Thymus (tissue), 11 donors: ENCODE measurements at regions not wholly inside any gene's neighbourhood (a gene's known extent, or its start where the extent isn't known, plus 50 kb on each side); places are given as distances from the start of the nearest gene placed in this dataset.

ENCODE experiments used
- DNase-seq, 9 donors: peaks; one replicate each; pipeline ENCODE4 v3.0.0-alpha.2; 2013; ENCODE audit warnings: low spot score in 9 of 9, low read depth in 6 of 9, missing footprints in 1 of 9
- H3K27ac ChIP-seq, 2 donors: one replicate each; pipeline ENCODE4 v1.5.1; 2013; ENCODE audit warnings: control low read depth in 1 of 2, low read depth in 1 of 2, low read length in 1 of 2, mild to moderate bottlenecking in 1 of 2, moderate library complexity in 1 of 2
- H3K27me3 ChIP-seq, 2 donors: one replicate each; pipeline ENCODE4 v1.5.1; 2013; ENCODE audit warnings: low read length in 1 of 2; ENCODE audit not compliant: control insufficient read depth in 2 of 2, insufficient read depth in 1 of 2
- H3K36me3 ChIP-seq, 2 donors: one replicate each; pipeline ENCODE4 v1.5.1; 2013; ENCODE audit warnings: low read length in 1 of 2, mild to moderate bottlenecking in 1 of 2, moderate library complexity in 1 of 2; ENCODE audit not compliant: control insufficient read depth in 2 of 2, insufficient read depth in 2 of 2
- H3K4me1 ChIP-seq, 2 donors: one replicate each; pipeline ENCODE4 v1.5.1; 2013; ENCODE audit warnings: low read length in 2 of 2; ENCODE audit not compliant: control insufficient read depth in 2 of 2, insufficient read depth in 2 of 2
- H3K4me3 ChIP-seq, 2 donors: one replicate each; pipeline ENCODE4 v1.5.1; 2013; ENCODE audit warnings: low read length in 2 of 2, control low read depth in 1 of 2, mild to moderate bottlenecking in 1 of 2
- H3K9me3 ChIP-seq, 2 donors: one replicate each; pipeline ENCODE4 v1.5.1; 2013; ENCODE audit warnings: low read length in 1 of 2, mild to moderate bottlenecking in 1 of 2; ENCODE audit not compliant: control insufficient read depth in 2 of 2, insufficient read depth in 1 of 2
- WGBS: extraction: QIAGEN DNeasy Blood & Tissue Kit; methylation state at CpG from one replicate; pipeline ENCODE4 v1.1.7; 2013; 5-methylcytosine and 5-hydroxymethylcytosine counted together
- donor health status: healthy.

- 81% methylated on average over 9 of the region's 9 CpGs for WGBS
- DNase-seq, result no peak
- Histone ChIP-seq H3K27me3 (no peaks in the 10 kb centered on the region), H3K4me3 (no peak overlapping the region), H3K36me3 (no peaks in the 10 kb centered on the region), H3K27ac (no peak overlapping the region), H3K9me3 (no peaks in the 10 kb centered on the region), H3K4me1 (no peaks in the 10 kb centered on the region)
Measured at GRCh38 chr3:182129740-182130139, 418.0 kb downstream of the SOX2 start.

GRCh38 chr3:182133752-182134151 is 422.0 kb downstream of the SOX2 start:
- Histone ChIP-seq H3K9me3 (no peaks in the 10 kb centered on the region), H3K4me1 (no peaks in the 10 kb centered on the region), H3K27me3 (no peaks in the 10 kb centered on the region), H3K36me3 (no peaks in the 10 kb centered on the region), H3K27ac (no peak overlapping the region), H3K4me3 (no peak overlapping the region)
- WGBS, result 90% methylated on average over 2 of the region's 2 CpGs
- DNase-seq, result no peak

GRCh38 chr3:182135056-182135455 is 423.3 kb downstream of the SOX2 start:
- 82% methylated on average over 2 of the region's 2 CpGs for WGBS
- Histone ChIP-seq H3K27me3 (no peaks in the 10 kb centered on the region), H3K27ac (no peak overlapping the region), H3K9me3 (no peaks in the 10 kb centered on the region), H3K36me3 (no peaks in the 10 kb centered on the region), H3K4me3 (no peak overlapping the region), H3K4me1 (no peaks in the 10 kb centered on the region)
- DNase-seq, result no peak

DNA sequence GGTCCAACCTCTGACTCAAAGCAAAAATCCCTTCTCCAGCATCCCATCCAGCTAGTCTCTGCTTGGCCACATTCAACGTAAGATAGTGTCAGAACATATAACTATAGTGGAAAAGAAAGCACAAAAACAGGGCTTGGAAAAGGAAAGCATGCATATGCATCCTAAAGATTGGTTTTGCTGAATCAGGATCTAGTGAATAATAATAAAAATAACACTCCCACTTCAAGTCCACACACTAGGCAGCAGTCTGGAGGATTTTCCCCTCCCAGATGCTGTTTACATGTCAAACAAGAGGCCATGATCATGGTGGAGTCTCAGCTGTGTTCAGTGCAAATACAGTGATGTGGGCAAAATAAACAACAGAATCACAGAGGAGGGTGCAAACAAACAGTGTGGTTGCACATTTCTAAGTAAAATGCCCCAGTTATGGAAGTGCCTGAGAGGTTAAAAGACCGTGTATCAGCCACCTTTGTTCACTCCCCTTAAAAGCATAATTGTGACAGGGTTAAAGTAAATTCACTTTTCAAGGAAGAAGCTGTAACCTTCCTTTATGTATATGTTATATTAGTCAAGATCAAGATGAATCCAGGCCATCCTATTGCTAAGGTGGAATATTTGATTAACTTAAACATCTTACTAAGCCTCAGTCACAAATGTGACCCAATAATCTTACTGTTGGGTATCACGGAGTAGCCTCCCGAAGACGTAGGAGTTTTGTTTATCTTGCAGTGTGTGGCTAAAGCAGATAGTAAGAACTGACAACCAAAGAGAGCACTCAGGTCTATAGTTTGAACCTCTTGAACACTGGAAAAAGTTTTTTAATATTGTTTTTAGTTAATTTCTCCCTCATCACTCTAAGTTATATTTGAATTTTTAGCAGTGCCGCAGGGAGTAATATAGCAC is 424.5 kb downstream of the SOX2 start:
- Histone ChIP-seq H3K27ac (no peak overlapping the region), H3K9me3 (no peaks in the 10 kb centered on the region), H3K4me3 (no peak overlapping the region), H3K36me3 (no peaks in the 10 kb centered on the region), H3K4me1 (no peaks in the 10 kb centered on the region), H3K27me3 (no peaks in the 10 kb centered on the region)
- WGBS, result 91% methylated on average over 6 of the region's 6 CpGs
- no peak for DNase-seq

- H3K27ac ChIP-seq, result no peak overlapping the region
- H3K4me1 ChIP-seq, result no peaks in the 10 kb centered on the region
- H3K36me3 ChIP-seq, result no peaks in the 10 kb centered on the region
- no peaks in the 10 kb centered on the region for H3K9me3 ChIP-seq
- no peaks in the 10 kb centered on the region for H3K27me3 ChIP-seq
- H3K4me3 ChIP-seq, result no peak overlapping the region
- 76% methylated on average over 1 of the region's 1 CpG for WGBS
- DNase-seq, result no peak
Measured at GRCh38 chr3:182138393-182138792, 426.7 kb downstream of the SOX2 start.

GRCh38 chr3:182139627-182140357 is 428.1 kb downstream of the SOX2 start:
- no peaks in the 10 kb centered on the region for H3K27me3 ChIP-seq
- no peak for DNase-seq
- H3K36me3 ChIP-seq, result no peaks in the 10 kb centered on the region
- no peak overlapping the region for H3K4me3 ChIP-seq
- H3K4me1 ChIP-seq, result no peaks in the 10 kb centered on the region
- WGBS, result 87% methylated on average over 7 of the region's 7 CpGs
- no peaks in the 10 kb centered on the region for H3K9me3 ChIP-seq
- H3K27ac ChIP-seq, result no peak overlapping the region

DNA sequence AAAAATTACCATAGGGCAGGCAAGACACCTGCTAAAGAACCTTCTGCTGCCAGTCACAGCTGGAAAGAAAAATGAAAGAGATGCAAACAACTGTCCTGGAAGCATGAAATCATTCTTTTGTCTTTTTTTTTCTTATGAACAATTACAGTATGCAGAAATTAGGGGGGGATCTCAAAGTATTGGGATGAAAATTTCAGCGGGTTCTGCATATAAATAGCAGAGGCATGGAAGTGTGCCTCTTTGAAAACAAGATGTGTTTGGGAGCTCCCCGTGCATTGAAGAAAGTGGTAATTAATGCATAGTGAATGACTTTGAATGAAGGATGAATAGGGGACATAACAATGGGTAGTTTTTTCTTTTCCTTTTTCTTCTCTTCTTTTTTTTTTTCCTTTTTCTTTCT is 431.2 kb downstream of the SOX2 start:
- Histone ChIP-seq H3K27ac (no peak overlapping the region), H3K27me3 (no peaks in the 10 kb centered on the region), H3K4me3 (no peak overlapping the region), H3K9me3 (no peaks in the 10 kb centered on the region), H3K4me1 (no peaks in the 10 kb centered on the region), H3K36me3 (no peaks in the 10 kb centered on the region)
- WGBS, result 26% methylated on average over 2 of the region's 2 CpGs
- DNase-seq, result no peak

GRCh38 chr3:182143903-182144302 is 432.2 kb downstream of the SOX2 start:
- Histone ChIP-seq H3K4me1 (no peaks in the 10 kb centered on the region), H3K9me3 (no peaks in the 10 kb centered on the region), H3K4me3 (no peak overlapping the region), H3K27me3 (no peaks in the 10 kb centered on the region), H3K27ac (no peak overlapping the region), H3K36me3 (no peaks in the 10 kb centered on the region)
- 86% methylated on average over 2 of the region's 2 CpGs for WGBS
- DNase-seq, result no peak

DNA sequence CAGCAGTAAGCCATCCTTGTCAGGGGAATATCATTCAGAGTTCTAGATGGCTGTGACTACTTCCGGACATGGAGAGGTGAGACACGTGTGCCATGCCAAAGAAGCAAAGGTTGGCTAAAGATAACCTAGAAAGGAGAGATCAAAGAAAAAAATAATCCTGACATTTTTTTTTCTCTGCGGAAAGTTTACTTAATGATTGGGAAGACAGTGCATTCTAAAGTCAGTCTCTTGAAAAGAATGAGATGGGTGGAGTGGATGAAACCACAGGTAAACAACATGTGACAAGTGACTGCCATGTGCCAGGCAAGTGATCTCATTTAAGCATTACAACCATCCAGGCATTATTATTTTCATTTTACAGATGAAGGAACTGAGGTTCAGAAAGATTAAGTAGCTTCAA is 436.6 kb downstream of the SOX2 start:
- Histone ChIP-seq H3K27me3 (no peaks in the 10 kb centered on the region), H3K9me3 (no peaks in the 10 kb centered on the region), H3K4me1 (no peaks in the 10 kb centered on the region), H3K27ac (no peak overlapping the region), H3K36me3 (no peaks in the 10 kb centered on the region), H3K4me3 (no peak overlapping the region)
- 95% methylated on average over 3 of the region's 3 CpGs for WGBS
- no peak for DNase-seq
